HG03457 (cell line): ENCODE measurements at regions not wholly inside any gene's neighbourhood (a gene's known extent, or its start where the extent isn't known, plus 50 kb on each side); places are given as distances from the start of the nearest gene placed in this dataset.
A peak's percentile ranks its signal among the peaks of the same experiment; 100 is the strongest.
"Not testable (repeated sequence)": the region's sequence is repeated elsewhere in the genome, so short reads cannot be mapped to it uniquely, and the experiment has no call there.

ENCODE experiments used
- ATAC-seq: cut with Tn5 transposase; IDR thresholded peaks from one replicate; pipeline ENCODE4 v1.9.1; 2021; ENCODE audit warnings: moderate number of reproducible peaks; ENCODE audit not compliant: unreplicated experiment

DNA sequence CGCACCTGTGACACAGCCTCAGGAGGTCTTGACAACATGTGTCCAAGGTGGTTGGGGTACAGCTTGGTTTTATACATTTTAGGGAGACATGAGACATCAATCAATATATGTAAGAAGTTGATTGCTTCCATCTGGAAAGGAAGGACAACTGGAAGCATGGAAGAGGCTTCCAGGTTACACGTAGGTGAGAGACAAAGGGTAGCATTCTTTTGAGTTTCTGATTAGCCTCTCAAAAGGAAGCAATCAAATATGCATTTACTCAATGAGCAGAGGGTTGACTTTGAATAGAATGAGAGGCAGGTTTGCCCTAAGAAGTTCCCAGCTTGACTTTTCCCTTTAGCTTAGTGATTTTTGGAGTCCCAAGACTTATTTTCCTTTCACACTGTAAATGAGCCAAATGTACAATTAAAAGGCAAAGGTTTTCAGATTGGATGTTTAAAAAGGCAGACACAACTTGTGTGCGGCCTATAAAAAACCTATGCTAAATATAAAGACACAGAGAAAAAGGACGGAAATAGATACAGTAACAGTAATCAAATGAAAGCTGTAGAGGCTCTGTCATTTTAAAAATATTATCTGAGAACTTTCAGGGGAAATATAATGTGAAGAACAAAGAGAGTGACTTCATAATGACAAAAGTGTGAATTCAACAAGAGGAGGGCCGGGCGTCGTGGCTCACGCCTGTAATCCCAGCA is 65.7 kb upstream of the LANCL2 start:
- no peak for ATAC-seq

DNA sequence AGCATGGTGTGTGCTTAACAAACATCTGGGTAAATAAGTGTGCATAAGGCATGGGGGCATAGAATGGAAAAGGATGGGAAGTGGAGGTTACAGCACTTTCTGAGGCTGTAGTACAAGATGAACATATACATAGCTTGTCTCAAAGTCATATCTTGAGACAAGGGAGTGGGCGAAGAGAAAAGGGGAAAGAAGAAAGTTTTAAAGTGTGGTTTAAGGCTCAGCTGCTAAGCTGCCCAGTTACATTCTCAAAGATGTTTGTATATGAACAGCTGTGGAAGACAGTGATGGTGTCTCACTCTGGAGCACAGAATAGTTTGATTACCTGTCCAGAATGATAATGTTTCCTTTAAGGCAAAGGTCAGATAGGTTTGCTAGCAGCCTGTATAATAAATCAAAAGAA is 61.9 kb upstream of the LANCL2 start:
- no peak for ATAC-seq

DNA sequence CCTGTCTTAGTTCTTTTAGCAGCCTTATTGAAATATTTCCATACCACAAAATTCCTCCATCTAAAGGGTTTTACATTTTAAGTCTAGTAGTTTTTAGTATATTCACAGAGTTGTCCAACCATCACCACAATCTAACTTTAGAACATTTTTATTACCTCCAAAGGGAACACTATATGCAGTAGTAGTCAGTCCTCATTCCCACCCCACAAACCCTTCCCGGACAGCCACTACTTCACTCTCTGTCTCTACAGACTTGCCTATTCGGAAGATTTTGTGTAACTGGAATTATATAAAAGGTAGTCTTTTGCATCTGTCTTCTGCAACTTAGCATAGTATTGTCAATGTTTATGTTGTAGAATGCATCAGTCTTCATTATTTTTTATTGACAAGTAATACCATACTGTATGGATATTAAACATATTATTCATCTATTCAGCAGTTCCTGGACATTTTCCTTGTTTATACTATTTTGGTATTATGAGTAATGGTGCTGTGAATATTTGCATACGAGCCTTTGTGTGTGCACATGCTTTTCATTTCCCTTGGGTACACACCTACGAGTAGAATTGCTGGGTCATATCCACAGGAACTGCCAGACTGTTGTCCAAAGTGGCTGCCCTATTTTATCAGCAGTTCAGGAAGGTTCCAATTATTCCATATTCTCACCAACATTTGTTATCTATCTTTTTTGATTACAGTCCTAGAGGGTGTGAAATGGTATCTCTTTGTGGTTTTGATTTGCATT is 60.9 kb upstream of the LANCL2 start:
- ATAC-seq: no peak

DNA sequence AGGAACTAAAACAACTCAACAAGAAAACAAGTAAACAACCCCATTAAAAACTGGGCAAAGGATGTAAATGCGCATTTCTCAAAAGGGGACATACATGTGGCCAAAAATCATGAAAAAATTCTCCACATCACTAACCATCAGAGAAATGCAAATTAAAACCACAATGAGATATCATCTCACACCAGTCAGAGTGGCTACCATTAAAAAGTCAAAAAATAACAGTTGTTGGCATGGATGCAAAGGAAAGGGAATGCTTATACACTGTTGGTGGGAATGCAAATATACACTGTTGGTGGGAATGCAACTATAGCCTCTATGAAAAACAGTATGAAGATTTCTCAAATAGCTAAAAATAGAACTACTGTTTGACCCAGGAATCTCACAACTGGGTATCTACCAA is 60.0 kb upstream of the LANCL2 start:
- ATAC-seq: no peak

DNA sequence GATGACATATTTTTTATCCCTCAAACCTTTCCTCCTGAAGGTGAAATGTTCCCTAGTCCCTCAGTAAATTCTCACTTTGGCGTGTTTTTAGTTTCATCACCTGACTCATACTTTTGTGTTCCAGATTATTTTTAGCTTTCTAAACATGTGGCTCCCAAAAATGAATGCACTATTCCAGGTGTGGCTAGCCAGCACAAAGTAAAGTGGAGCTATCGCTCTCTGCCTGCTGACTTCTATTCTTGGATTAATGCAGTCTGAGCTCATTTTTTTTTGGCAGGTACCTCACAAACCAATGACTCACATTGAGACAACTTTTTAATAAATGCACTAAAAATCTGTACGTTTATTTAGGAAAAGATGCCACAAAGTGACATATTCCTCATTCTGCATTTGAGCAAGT is 58.8 kb upstream of the LANCL2 start:
- no peak for ATAC-seq

DNA sequence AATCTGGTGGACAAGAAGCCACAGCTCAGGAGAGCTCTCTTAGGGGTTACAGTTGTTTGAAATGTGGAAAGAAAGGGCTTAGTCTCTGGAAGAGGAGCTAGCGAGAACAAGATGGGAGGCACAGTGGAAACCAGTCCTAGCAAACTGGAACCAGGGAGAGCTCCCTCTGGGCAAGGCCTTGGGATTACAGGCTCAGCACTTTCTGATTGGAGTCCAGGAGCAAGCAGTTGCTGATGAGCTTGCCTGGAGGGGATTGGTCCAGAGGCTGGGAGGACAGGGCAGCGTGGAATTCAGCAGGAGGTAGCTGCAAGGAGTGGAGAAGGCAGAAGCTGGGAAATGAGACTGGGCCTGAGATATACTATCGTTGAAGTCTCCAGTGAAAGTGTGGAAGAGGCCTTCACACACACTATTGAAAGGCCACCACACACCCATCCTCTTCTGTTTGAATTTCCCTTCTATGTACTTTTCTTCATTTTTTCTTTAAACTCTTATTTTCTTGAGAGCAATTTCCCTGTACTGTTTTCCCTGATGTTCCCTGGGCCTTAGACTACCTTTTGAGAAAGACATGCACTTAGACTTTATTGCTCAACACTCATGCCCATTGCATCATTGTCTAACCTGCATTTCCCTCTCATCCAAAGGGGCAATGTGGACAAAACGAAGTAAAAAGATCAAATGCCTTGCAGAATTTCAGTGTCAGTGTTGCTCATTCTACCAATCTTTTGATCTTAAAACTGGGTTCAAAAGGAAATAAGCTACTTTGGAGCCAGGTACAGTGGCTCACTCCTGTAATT is 57.8 kb upstream of the LANCL2 start:
- ATAC-seq: no peak

DNA sequence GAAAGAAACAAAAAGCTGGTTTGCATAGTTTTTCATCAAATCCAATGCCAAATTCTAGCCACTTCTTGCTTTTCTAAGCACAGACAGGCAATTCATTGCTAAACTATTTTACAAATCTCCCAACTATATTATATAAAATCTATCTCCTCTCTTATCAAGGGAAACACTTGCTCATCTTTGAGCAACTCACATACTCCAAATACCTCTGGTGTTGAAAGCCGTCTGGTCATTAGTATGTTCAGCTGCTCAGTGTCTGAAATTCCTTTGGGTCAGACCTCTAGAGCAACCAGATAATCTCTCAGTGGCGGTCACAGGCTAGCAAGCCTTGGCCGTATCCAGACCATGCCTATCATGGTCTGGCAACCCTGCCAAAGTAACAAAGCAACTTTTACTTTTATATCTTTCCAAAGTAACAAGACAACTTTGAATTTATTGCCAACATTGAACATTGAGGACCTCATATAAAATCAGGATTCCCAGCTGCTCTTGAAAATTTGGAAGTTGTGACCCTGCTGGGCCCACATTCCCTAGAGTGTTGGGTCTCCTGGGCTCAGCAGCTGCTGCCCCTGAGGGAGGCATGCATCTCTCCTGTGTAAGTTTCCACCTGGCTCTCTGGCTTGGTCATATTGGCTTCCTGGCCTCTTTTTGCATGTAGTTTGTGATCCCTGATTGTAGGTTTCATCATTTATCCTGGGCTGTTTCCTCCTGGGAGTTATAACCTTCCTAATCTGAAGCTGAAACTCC is 56.8 kb upstream of the LANCL2 start:
- peak; percentile 2 for ATAC-seq

DNA sequence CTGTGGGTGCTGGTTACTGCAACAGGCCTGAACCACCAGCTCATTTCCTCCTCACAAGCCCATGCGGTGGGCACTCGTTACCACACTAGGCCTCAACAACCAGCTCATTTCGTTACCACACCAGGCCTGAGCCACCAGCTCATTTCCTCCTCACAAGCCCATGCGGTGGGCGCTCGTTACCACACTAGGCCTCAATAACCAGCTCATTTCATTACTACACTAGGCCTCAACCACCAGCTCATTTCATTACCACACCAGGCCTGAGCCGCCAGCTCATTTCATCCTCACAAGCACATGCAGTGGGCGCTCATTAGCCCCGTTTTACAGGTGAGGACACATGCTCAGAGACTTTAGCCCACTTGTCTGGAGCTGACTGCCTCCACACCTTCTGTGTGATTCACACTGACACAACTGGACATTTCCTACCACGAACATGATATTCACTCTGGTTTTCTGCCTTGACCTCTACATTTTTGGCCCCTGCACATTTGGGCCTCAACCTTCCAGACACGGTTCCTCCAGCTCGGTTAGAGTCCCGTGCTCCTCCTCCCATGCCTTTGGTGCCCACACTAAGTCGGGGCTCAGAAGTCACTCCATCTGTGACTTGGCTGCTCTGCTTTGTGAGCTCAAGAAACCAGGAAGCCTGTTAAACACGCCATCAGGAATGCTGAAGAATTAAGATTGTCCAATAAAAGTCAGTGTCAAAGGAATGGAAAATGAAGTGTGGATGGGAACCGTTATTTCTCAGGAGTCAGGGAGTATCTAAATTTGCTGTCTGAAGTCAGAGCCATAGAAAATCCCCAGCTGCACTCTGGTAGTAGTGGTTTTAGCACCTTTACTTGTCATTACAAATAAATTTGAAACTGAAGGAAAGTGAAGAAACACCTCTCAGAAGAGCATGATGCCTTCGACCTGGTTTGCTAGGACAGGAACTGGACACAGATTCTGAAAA is 55.8 kb upstream of the LANCL2 start:
- ATAC-seq: peak; percentile 94

DNA sequence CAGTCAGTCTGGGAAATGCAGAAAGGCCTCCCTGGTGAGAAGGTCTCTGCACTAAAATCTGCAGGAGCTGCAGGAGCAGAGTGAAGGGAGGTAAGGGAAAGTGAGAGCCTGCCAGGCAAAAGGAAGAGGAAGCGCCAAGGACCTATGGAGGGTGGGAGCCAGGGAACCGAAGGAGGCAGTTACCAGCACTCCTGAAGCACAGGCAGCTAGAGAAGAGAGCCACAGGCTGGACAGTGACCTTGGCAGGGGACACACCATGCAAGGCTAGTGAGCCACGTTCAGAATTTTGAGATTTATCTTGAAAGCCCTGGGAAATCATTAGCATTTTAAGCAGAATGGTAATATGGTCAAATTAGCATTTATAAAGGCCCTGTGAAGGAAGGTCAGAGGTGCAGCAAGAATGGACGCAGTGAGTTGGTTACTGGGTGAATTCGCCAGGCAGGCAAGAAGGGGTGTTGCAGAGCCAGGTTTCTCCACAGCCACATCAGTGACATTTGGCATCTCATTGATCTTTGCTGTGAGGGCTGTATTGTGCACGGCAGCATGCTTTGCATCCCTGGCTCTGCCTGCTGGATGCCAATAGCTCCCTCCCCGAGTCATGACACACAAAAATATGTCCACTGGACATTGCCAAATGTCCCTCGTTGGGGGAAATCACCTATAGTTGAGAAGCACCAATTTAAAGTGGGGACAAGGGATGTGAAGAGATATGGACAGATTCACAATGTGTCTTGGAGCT is 54.7 kb upstream of the LANCL2 start:
- no peak for ATAC-seq

DNA sequence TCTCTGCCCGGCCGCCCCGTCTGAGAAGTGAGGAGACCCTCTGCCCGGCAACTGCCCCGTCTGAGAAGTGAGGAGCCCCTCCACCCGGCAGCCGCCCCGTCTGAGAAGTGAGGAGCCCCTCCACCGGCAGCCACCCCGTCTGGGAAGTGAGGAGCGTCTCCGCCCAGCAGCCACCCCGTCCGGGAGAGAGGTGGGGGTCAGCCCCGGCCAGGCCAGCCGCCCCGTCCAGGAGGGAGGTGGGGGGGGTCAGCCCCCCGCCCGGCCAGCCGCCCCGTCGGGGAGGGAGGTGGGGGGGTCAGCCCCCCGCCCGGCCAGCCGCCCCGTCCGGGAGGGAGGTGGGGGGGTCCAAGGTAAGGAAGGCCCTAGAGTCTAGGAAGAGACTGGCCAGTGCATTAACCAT is 53.2 kb upstream of the LANCL2 start:
- not testable (repeated sequence) for ATAC-seq

DNA sequence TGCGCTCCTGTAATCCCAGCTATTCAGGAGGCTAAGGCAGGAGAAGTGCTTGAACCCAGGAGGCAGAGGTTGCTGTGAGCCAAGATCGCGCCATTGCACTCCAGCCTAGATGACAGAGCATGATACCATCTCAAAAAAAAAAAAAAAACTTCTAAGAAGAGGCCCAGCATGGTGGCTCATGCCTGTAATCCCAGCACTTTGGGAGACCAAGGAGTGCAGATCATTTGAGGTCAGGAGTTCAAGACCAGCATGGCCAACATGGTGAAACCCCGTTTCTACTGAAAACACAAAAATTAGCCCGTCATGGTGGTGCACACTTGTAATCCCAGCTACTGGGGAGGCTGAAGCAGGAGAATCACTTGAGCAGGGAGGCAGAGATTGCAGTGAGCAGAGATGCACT is 51.5 kb upstream of the LANCL2 start:
- not testable (repeated sequence) for ATAC-seq

DNA sequence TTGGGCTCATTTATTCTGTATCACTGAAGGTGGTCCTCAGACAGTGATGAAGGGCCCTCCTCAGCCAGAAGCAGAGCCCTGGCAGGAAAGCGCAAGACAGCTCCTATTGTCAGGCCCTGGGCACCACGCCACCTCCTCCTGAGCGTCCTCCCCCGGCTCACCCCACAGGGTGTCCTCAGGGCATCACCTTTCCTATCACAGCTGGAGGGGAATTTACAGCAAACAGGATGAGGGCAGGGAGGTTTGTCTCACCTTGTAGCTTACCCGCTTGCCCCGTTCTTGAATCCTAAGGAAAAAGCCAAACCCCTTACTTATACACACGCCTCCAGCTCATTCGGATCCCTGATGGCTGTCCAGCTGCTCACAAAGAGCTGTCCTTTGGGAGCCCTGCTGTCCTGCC is 50.2 kb upstream of the LANCL2 start:
- ATAC-seq: no peak
